Prostate gland (tissue), 2 donors: ENCODE measurements at regions not wholly inside any gene's neighbourhood (a gene's known extent, or its start where the extent isn't known, plus 50 kb on each side); places are given as distances from the start of the nearest gene placed in this dataset.

Experiments used
- POLR2A ChIP-seq: fragments of 450-650 bp; IDR thresholded peaks from one replicate; pipeline ENCODE4 v1.6.1; 2016; ENCODE audit warnings: antibody characterized with exemption, mild to moderate bottlenecking
- POLR2AphosphoS5 ChIP-seq: sonication (generic); formaldehyde crosslinking; IDR thresholded peaks from one replicate; pipeline ENCODE4 v1.6.1; 2017; ENCODE audit warnings: antibody characterized with exemption
- TF ChIP-seq, protein P1 (sequence below), 4 experiments: fragments of 200-600 bp in 2 of 4; fragments of 450-650 bp in 2 of 4; sonication (generic) in 2 of 4; IDR thresholded peaks; 1 replicate in 3 of 4; 2 replicates in 1 of 4; pipeline ENCODE4 v1.5.1; 2016 to 2019; ENCODE audit warnings: antibody characterized with exemption in 4 of 4, mild to moderate bottlenecking in 2 of 4, moderate library complexity in 2 of 4

DNA sequence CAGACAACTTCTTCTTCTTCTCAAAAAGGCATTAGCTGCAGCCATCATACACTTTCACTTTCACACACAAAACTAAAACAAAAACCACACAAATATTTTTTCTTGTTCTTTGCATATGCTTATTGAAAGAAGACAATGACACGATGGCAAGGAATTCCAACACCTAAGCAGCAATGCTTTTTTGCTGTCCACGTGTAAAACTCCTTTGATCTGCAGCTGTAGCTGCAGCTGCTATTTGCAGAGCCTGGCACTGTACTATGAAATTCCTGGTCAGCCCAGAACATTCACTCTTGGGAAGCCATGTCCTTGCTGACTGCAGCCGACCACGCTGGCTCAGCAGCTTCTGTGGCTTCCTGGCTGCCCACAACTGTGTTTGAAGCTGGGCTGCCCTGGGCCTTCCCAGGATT, 316.2 kb downstream of the CDH2 start:
- TF ChIP-seq, protein P1, sequence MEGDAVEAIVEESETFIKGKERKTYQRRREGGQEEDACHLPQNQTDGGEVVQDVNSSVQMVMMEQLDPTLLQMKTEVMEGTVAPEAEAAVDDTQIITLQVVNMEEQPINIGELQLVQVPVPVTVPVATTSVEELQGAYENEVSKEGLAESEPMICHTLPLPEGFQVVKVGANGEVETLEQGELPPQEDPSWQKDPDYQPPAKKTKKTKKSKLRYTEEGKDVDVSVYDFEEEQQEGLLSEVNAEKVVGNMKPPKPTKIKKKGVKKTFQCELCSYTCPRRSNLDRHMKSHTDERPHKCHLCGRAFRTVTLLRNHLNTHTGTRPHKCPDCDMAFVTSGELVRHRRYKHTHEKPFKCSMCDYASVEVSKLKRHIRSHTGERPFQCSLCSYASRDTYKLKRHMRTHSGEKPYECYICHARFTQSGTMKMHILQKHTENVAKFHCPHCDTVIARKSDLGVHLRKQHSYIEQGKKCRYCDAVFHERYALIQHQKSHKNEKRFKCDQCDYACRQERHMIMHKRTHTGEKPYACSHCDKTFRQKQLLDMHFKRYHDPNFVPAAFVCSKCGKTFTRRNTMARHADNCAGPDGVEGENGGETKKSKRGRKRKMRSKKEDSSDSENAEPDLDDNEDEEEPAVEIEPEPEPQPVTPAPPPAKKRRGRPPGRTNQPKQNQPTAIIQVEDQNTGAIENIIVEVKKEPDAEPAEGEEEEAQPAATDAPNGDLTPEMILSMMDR (IDR thresholded peaks at IDR 0.05): no peak
- no peak for TF ChIP-seq POLR2AphosphoS5
- no peak for TF ChIP-seq POLR2A
